Brain microvascular endothelial cell (primary cell): ENCODE measurements at regions not wholly inside any gene's neighbourhood (a gene's known extent, or its start where the extent isn't known, plus 50 kb on each side); places are given as distances from the start of the nearest gene placed in this dataset.
A peak's percentile ranks its signal among the peaks of the same experiment; 100 is the strongest.

Experiments
- DNase-seq: peaks from one replicate; pipeline ENCODE4 v3.0.0-alpha.2; 2020
- H3K27ac ChIP-seq: fragments of 250-450 bp; sonication (Bioruptor Pico); 2 replicates; pipeline ENCODE4 v1.5.1; 2020; ENCODE audit warnings: mild to moderate bottlenecking, moderate library complexity
- H3K27me3 ChIP-seq: fragments of 250-450 bp; sonication (Bioruptor Pico); replicated peaks from 2 replicates; pipeline ENCODE4 v1.5.1; 2020; ENCODE audit warnings: mild to moderate bottlenecking
- H3K36me3 ChIP-seq: fragments of 250-450 bp; sonication (Bioruptor Pico); replicated peaks from 2 replicates; pipeline ENCODE4 v1.5.1; 2020; ENCODE audit warnings: mild to moderate bottlenecking
- H3K4me3 ChIP-seq: 2 replicates; pipeline ENCODE4 v1.5.1; 2011; ENCODE audit warnings: low read depth, mild to moderate bottlenecking, control low read depth, low read length, moderate library complexity
- in situ Hi-C: cut with HindIII; loops from 2 replicates; pipeline ENCODE4 v1.10.0; 2017; ENCODE audit warnings: low sequenced_read_pairs, low pct_ligation_motif_present
- TF ChIP-seq, protein P1 (sequence below): IDR thresholded peaks from 2 replicates; pipeline ENCODE4 v1.5.1; 2011; ENCODE audit warnings: low read depth, mild to moderate bottlenecking, moderate library complexity, low read length, control low read depth, inconsistent platforms; ENCODE audit errors: missing control alignments

DNA sequence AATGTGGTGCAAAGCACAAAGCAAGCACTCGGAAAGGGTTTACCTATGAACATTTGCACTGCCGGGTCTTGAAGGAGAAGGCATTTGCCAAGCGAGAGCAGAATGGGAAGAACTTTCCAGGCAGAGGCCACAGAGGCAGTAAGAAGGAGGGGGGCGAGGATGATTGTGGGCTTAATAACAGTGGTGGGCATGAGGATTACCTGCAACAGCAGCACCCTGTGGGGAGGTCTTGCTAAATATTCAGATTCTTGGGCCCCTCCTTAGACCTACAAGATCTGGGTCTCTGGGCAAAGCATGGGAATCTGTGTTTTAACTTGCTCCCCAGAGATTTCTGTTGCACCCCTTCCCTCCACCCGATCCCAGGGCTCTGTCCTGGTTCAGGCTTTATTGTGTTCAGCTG, 75.1 kb upstream of the ZBED5 start:
- in situ Hi-C loops, result no loop called here
- no peak for DNase-seq
- Histone ChIP-seq H3K36me3 (no peaks in the 10 kb centered on the region), H3K27me3 (no peaks in the 10 kb centered on the region), H3K27ac (no peak overlapping the region), H3K4me3 (no peak overlapping the region)
- TF ChIP-seq, protein P1, sequence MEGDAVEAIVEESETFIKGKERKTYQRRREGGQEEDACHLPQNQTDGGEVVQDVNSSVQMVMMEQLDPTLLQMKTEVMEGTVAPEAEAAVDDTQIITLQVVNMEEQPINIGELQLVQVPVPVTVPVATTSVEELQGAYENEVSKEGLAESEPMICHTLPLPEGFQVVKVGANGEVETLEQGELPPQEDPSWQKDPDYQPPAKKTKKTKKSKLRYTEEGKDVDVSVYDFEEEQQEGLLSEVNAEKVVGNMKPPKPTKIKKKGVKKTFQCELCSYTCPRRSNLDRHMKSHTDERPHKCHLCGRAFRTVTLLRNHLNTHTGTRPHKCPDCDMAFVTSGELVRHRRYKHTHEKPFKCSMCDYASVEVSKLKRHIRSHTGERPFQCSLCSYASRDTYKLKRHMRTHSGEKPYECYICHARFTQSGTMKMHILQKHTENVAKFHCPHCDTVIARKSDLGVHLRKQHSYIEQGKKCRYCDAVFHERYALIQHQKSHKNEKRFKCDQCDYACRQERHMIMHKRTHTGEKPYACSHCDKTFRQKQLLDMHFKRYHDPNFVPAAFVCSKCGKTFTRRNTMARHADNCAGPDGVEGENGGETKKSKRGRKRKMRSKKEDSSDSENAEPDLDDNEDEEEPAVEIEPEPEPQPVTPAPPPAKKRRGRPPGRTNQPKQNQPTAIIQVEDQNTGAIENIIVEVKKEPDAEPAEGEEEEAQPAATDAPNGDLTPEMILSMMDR, result no peak

- Histone ChIP-seq H3K27ac (peak overlapping the region; percentile 70), H3K4me3 (peak overlapping the region; percentile 66), H3K36me3 (no peaks in the 10 kb centered on the region), H3K27me3 (no peaks in the 10 kb centered on the region)
- in situ Hi-C loops, result no loop called here
- peak; percentile 36 for DNase-seq
- TF ChIP-seq, protein P1, result no peak
Measured at GRCh38 chr11:10931761-10932670, 74.2 kb upstream of the ZBED5 start.

DNA sequence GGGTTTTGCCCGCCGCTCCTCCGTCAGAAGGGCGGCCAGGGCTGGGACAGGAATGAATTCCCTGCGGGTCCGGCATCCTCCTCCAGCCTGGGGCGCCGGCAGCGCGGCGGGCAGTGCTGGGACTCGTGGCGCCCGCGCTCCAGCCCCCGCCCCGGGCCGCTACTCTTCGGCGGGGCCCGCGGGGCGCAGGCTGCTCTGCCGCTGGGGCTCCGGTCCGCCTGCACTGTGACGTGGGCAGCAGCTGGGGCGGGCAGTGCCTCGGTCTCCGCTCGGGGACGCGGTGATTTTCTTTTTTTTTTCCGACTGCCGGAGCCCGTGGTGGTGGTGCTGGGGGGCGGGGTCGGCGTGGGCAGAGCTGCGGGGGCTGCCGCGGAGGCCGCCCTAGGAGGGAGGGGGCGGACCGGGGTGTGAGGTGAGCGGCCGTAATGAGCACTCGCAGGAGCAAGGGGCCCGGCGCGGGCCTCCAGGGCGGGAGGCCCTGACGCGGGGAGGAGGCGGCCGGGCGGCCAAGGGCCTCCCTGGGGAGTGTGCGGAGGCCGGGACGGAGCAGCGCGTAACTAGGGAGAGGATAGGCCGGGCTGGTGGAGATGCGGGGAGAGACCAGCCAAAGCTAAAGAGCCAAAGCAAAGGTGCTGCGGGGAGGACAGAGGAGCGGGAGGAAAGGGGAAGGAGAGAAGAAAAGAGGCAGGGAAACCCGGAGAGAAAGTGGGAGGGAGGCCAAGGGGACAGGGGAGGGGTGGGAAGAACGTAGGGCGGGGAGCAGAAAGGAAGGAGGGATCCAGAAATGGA, 73.3 kb upstream of the ZBED5 start:
- Histone ChIP-seq H3K27ac (peak overlapping the region; percentile 70), H3K36me3 (no peaks in the 10 kb centered on the region), H3K27me3 (no peaks in the 10 kb centered on the region), H3K4me3 (peak overlapping the region; percentile 66)
- DNase-seq, result peak; percentile 37
- in situ Hi-C loops, result no loop called here
- TF ChIP-seq, protein P1, result no peak

DNA sequence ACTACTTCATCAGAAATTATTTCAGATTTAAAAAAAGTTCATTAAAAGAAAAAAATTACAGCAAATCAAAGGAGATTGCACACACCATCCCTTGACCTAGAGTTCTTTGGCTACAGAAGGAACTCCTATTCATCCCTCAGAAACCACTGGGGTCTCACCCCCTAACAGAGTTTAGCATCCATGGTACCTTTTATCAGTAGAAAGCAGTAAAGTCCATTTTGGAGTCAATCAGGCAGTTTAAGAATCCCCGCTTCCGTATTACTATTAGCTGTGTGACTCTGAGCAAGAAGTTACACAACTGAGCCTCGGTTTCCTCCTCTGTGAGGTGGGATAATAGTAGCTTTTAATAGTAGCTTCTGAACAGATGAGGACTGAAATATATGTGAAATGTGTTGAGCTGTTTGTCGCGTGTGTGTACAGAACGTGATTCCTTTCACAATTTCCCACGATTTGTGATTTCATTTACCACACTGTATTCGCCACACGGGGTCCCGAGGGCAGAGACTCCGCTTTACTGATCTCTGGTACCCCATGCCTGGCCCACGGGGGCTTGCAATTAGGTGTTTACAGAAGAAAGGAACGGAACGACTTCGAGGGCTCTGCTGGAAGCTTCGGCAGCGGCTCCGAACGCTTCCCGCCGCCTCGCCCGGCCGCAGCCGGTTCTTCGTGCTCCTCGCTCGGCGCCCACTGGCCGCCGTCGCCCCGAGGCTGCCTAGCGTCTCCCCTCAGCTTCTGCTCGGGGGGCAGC, 72.5 kb upstream of the ZBED5 start:
- H3K27ac ChIP-seq, result peak overlapping the region; percentile 70
- DNase-seq, result peak; percentile 4
- H3K27me3 ChIP-seq, result no peaks in the 10 kb centered on the region

GRCh38 chr11:10927538-10927937, 69.7 kb upstream of the ZBED5 start:
- DNase-seq, result no peak
- no peak overlapping the region for H3K27ac ChIP-seq
- no peak overlapping the region for H3K4me3 ChIP-seq
- no peaks in the 10 kb centered on the region for H3K36me3 ChIP-seq
- no peaks in the 10 kb centered on the region for H3K27me3 ChIP-seq
- TF ChIP-seq, protein P1, result no peak
- in situ Hi-C loops, result no loop called here

More for the DNA sequence above, 72.5 kb upstream of the ZBED5 start:
- Histone ChIP-seq H3K4me3 (peak overlapping the region; percentile 66), H3K36me3 (no peaks in the 10 kb centered on the region)
- TF ChIP-seq, protein P1, result peak; percentile 14
- in situ Hi-C loops, result no loop called here
